Transverse colon (tissue), 4 donors: ENCODE measurements at regions not wholly inside any gene's neighbourhood (a gene's known extent, or its start where the extent isn't known, plus 50 kb on each side); places are given as distances from the start of the nearest gene placed in this dataset.

ENCODE experiments used
- DNase-seq: peaks from one replicate; pipeline ENCODE4 v3.0.0-alpha.2; 2019
- H3K27ac ChIP-seq, 4 donors: fragments of 200-600 bp; sonication (generic); 2 replicates each; pipeline ENCODE4 v1.5.1; 2016 to 2018; ENCODE audit warnings: inconsistent platforms in 4 of 4
- H3K27me3 ChIP-seq: fragments of 200-600 bp; sonication (generic); 2 replicates; pipeline ENCODE4 v1.5.1; 2017; ENCODE audit warnings: inconsistent platforms
- H3K36me3 ChIP-seq, 4 donors: fragments of 200-600 bp; sonication (generic); 2 replicates each; pipeline ENCODE4 v1.5.1; 2017 to 2019; ENCODE audit warnings: inconsistent platforms in 4 of 4
- H3K4me1 ChIP-seq, 4 donors: fragments of 200-600 bp; sonication (generic); 2 replicates each; pipeline ENCODE4 v1.5.1; 2017 to 2020; ENCODE audit warnings: inconsistent platforms in 4 of 4
- H3K4me3 ChIP-seq, 4 donors: fragments of 200-600 bp; sonication (generic); 1 replicate in 1 of 4; 2 replicates in 3 of 4; pipeline versions ENCODE4 v1.5.1 to v1.6.1; 2017 to 2019; ENCODE audit warnings: inconsistent platforms in 4 of 4
- H3K9me3 ChIP-seq, 2 donors: fragments of 200-600 bp; sonication (generic); 2 replicates each; pipeline ENCODE4 v1.5.1; 2017 to 2019; ENCODE audit warnings: inconsistent platforms in 2 of 2
- CTCF ChIP-seq, 5 experiments: fragments of 200-600 bp in 3 of 5; fragments of 450-650 bp in 2 of 5; sonication (generic) in 3 of 5; IDR thresholded peaks; 1 replicate in 2 of 5; 2 replicates in 3 of 5; pipeline ENCODE4 v1.5.1; 2016 to 2017; ENCODE audit warnings: antibody characterized with exemption in 5 of 5, inconsistent platforms in 3 of 5, mild to moderate bottlenecking in 2 of 5, moderate library complexity in 1 of 5
- EP300 ChIP-seq: sonication (generic); formaldehyde crosslinking; IDR thresholded peaks from one replicate; pipeline ENCODE4 v1.6.1; 2017; ENCODE audit warnings: antibody characterized with exemption, low read depth
- POLR2A ChIP-seq: fragments of 450-650 bp; IDR thresholded peaks from one replicate; pipeline ENCODE4 v1.6.1; 2016; ENCODE audit warnings: antibody characterized with exemption, mild to moderate bottlenecking, moderate library complexity
- POLR2AphosphoS5 ChIP-seq, 3 donors: sonication (generic); formaldehyde crosslinking; IDR thresholded peaks; one replicate each; pipeline ENCODE4 v1.6.1; 2016; ENCODE audit warnings: antibody characterized with exemption in 3 of 3
- WGBS, 2 donors: methylation state at CpG; one replicate each; pipeline ENCODE4 v1.1.5; 2018; ENCODE audit warnings: low coverage in 1 of 2; 5-methylcytosine and 5-hydroxymethylcytosine counted together
- in situ Hi-C, 4 donors: fragments of 200-750 bp; cut with MboI; loops; one replicate each; pipeline versions ENCODE4 v1.15.0 to v1.15.1; 2017; ENCODE audit warnings: low sequenced_read_pairs in 3 of 4, low pct_ligation_motif_present in 1 of 4, low pct_unique_long_range_greater_than_20kb in 1 of 4
- intact Hi-C: fragments of 100-400 bp; cut with DNase I; formaldehyde crosslinking; loops from one replicate; pipeline ENCODE4 v1.15.1; 2023; ENCODE audit warnings: low total_unique reads

- intact Hi-C loops (no loop called here), in situ Hi-C loops (loop anchor here in 1 of 4 donors (25.0 kb wide), 1 partner anchor 95 kb away; no protein-coding TSS in a partner anchor)
- WGBS, 2 donors: 73 to 80% methylated on average over 1 to 2 of the region's 2 CpGs
- Histone ChIP-seq H3K27ac (no peak overlapping the region), H3K27me3 (no peaks in the 10 kb centered on the region), H3K9me3 (no peaks in the 10 kb centered on the region), H3K4me3 (no peak overlapping the region), H3K4me1 (no peaks in the 10 kb centered on the region), H3K36me3 (no peaks in the 10 kb centered on the region)
- no peak for DNase-seq
- TF ChIP-seq EP300 (no peak), CTCF (IDR thresholded peaks at IDR 0.05) (no peak), POLR2AphosphoS5 (IDR thresholded peaks at IDR 0.05) (no peak), POLR2A (no peak)
Observed at GRCh38 chr11:28482666-28483065, 374.5 kb downstream of the METTL15 start.

- Histone ChIP-seq H3K27ac (no peak overlapping the region), H3K27me3 (no peaks in the 10 kb centered on the region), H3K4me3 (no peak overlapping the region), H3K9me3 (no peaks in the 10 kb centered on the region), H3K36me3 (no peaks in the 10 kb centered on the region), H3K4me1 (no peaks in the 10 kb centered on the region)
- DNase-seq: no peak
- WGBS, 2 donors: 70 to 80% methylated on average over 2 to 7 of the region's 7 CpGs
- in situ Hi-C loops (loop anchor here in 1 of 4 donors (25.0 kb wide), 1 partner anchor 95 kb away; no protein-coding TSS in a partner anchor), intact Hi-C loops (no loop called here)
- no peak for TF ChIP-seq POLR2AphosphoS5 (IDR thresholded peaks at IDR 0.05)
- no peak for TF ChIP-seq CTCF (IDR thresholded peaks at IDR 0.05)
- TF ChIP-seq POLR2A: no peak
- TF ChIP-seq EP300: no peak
Observed at GRCh38 chr11:28481616-28482480, 373.7 kb downstream of the METTL15 start.

GRCh38 chr11:28480406-28480805 lies 372.2 kb downstream of the METTL15 start:
- no peaks in the 10 kb centered on the region for H3K36me3 ChIP-seq
- no peak overlapping the region for H3K4me3 ChIP-seq
- in situ Hi-C loops (loop anchor here in 1 of 4 donors (25.0 kb wide), 1 partner anchor 93 kb away; no protein-coding TSS in a partner anchor), intact Hi-C loops (no loop called here)
- TF ChIP-seq POLR2A (no peak), POLR2AphosphoS5 (IDR thresholded peaks at IDR 0.05) (no peak), CTCF (IDR thresholded peaks at IDR 0.05) (no peak), EP300 (no peak)
- H3K27ac ChIP-seq: no peak overlapping the region
- H3K9me3 ChIP-seq: no peaks in the 10 kb centered on the region
- DNase-seq: no peak
- no peaks in the 10 kb centered on the region for H3K4me1 ChIP-seq
- H3K27me3 ChIP-seq: no peaks in the 10 kb centered on the region
- WGBS, 2 donors: 78 to 91% methylated on average over 4 of the region's 4 CpGs

- intact Hi-C loops: no loop called here
- Histone ChIP-seq H3K27ac (no peak overlapping the region), H3K4me3 (no peak overlapping the region), H3K27me3 (no peaks in the 10 kb centered on the region), H3K36me3 (no peaks in the 10 kb centered on the region), H3K9me3 (no peaks in the 10 kb centered on the region), H3K4me1 (no peaks in the 10 kb centered on the region)
- 71 to 84% methylated on average over 5 of the region's 5 CpGs for WGBS, 2 donors
- DNase-seq: no peak
- TF ChIP-seq CTCF (IDR thresholded peaks at IDR 0.05) (no peak), POLR2A (no peak), POLR2AphosphoS5 (IDR thresholded peaks at IDR 0.05) (no peak), EP300 (no peak)
- in situ Hi-C loops: loop anchor here in 1 of 4 donors (25.0 kb wide), 1 partner anchor 90 kb away; no protein-coding TSS in a partner anchor
Observed at GRCh38 chr11:28476864-28477263, 368.7 kb downstream of the METTL15 start.
